Naive thymus-derived CD4-positive, alpha-beta T cell (primary cell): ENCODE measurements at regions not wholly inside any gene's neighbourhood (a gene's known extent, or its start where the extent isn't known, plus 50 kb on each side); places are given as distances from the start of the nearest gene placed in this dataset.
"Not testable (repeated sequence)": the region's sequence is repeated elsewhere in the genome, so short reads cannot be mapped to it uniquely, and the experiment has no call there.

ENCODE experiments used
- ATAC-seq: fragments of 150-1000 bp; cut with Tn5 transposase; 2 replicates; pipeline ENCODE4 v1.10.0; 2021; ENCODE audit warnings: mild to moderate bottlenecking, moderate library complexity
- CTCF ChIA-PET: fragments of 350-600 bp; sonication (Branson Sonifier 250); formaldehyde crosslinking; loops from one replicate; lab custom pipeline; 2021; ENCODE audit warnings: antibody characterized with exemption; lab: Charles Lee
- POLR2A ChIA-PET: fragments of 350-600 bp; sonication (Branson Sonifier 250); formaldehyde crosslinking; loops from one replicate; lab custom pipeline; 2021; ENCODE audit warnings: antibody characterized with exemption, inconsistent platforms; lab: Charles Lee
- DNase-seq, 9 donors: peaks; one replicate each; pipeline versions ENCODE4 v3.0.0 to v3.0.0-alpha.2; 2020 to 2022; ENCODE audit warnings: mixed read lengths in 1 of 9
- H3K27ac ChIP-seq: one replicate; pipeline ENCODE4 v1.7.0; 2013; ENCODE audit warnings: mild to moderate bottlenecking, low read depth, low read length, moderate library complexity
- H3K27me3 ChIP-seq, 2 donors: one replicate each; pipeline ENCODE4 v1.7.0; 2013; ENCODE audit warnings: low read length in 2 of 2, mild to moderate bottlenecking in 2 of 2, moderate library complexity in 2 of 2; ENCODE audit not compliant: control insufficient read depth in 2 of 2, insufficient read depth in 2 of 2
- H3K36me3 ChIP-seq, 3 experiments: 1 replicate in 2 of 3; 2 replicates in 1 of 3; pipeline ENCODE4 v1.7.0; 2013; ENCODE audit warnings: low read length in 3 of 3, mild to moderate bottlenecking in 3 of 3, moderate library complexity in 1 of 3; ENCODE audit not compliant: insufficient read depth in 3 of 3, control insufficient read depth in 2 of 3
- H3K4me1 ChIP-seq, 2 donors: one replicate each; pipeline ENCODE4 v1.7.0; 2013; ENCODE audit warnings: low read length in 2 of 2, mild to moderate bottlenecking in 2 of 2, moderate library complexity in 1 of 2; ENCODE audit not compliant: control insufficient read depth in 2 of 2, insufficient read depth in 2 of 2
- H3K4me3 ChIP-seq: 2 replicates; pipeline ENCODE4 v1.7.0; 2013; ENCODE audit warnings: mild to moderate bottlenecking, low read length
- H3K9me3 ChIP-seq, 3 experiments: 1 replicate in 2 of 3; 2 replicates in 1 of 3; pipeline ENCODE4 v1.7.0; 2013; ENCODE audit warnings: low read length in 3 of 3; ENCODE audit not compliant: control insufficient read depth in 2 of 3
- H3K27ac Mint-ChIP-seq, 9 donors: one replicate each; pipeline ENCODE4 v1.8.0; 2020 to 2022; ENCODE audit warnings: mixed read lengths in 9 of 9, mild to moderate bottlenecking in 8 of 9, moderate library complexity in 5 of 9, inconsistent platforms in 2 of 9
- H3K27me3 Mint-ChIP-seq, 5 donors: one replicate each; pipeline ENCODE4 v1.8.0; 2021 to 2022; ENCODE audit warnings: mixed read lengths in 5 of 5, mild to moderate bottlenecking in 1 of 5
- H3K36me3 Mint-ChIP-seq, 5 donors: one replicate each; pipeline ENCODE4 v1.8.0; 2020 to 2022; ENCODE audit warnings: mixed read lengths in 5 of 5, mild to moderate bottlenecking in 3 of 5, inconsistent platforms in 1 of 5
- H3K4me1 Mint-ChIP-seq, 7 donors: one replicate each; pipeline ENCODE4 v1.8.0; 2020 to 2022; ENCODE audit warnings: mixed read lengths in 7 of 7, mild to moderate bottlenecking in 3 of 7, inconsistent platforms in 1 of 7
- H3K4me3 Mint-ChIP-seq, 10 donors: one replicate each; pipeline ENCODE4 v1.8.0; 2020 to 2022; ENCODE audit warnings: mild to moderate bottlenecking in 10 of 10, mixed read lengths in 10 of 10, moderate library complexity in 6 of 10, inconsistent platforms in 2 of 10
- H3K9me3 Mint-ChIP-seq, 11 donors: one replicate each; pipeline ENCODE4 v1.8.0; 2020 to 2022; ENCODE audit warnings: mixed read lengths in 11 of 11, mild to moderate bottlenecking in 4 of 11, inconsistent platforms in 1 of 11, moderate library complexity in 1 of 11
- intact Hi-C, 2 donors: fragments of 100-400 bp; cut with micrococcal nuclease; formaldehyde crosslinking; loops; one replicate each; pipeline ENCODE4 v1.15.1; 2023

- POLR2A ChIA-PET: no interaction called here
- intact Hi-C loops: no loop called here
- H3K27me3 ChIP-seq: no peaks in the 10 kb centered on the region
- Mint-ChIP-seq H3K9me3 (peaks cover 4 to 21% (median 9%) of the 10 kb centered on the region in 11 donors), H3K27me3 (no peaks in the 10 kb centered on the region), H3K27ac (no peak overlapping the region), H3K4me3 (no peak overlapping the region), H3K36me3 (no peaks in the 10 kb centered on the region), H3K4me1 (no peaks in the 10 kb centered on the region)
- no peaks in the 10 kb centered on the region for H3K9me3 ChIP-seq
- H3K4me1 ChIP-seq: no peaks in the 10 kb centered on the region
- no peak for ATAC-seq
- no peak for DNase-seq
- CTCF ChIA-PET: no interaction called here
- no peaks in the 10 kb centered on the region for H3K36me3 ChIP-seq
- no peak overlapping the region for H3K27ac ChIP-seq
- no peak overlapping the region for H3K4me3 ChIP-seq
These were observed 1066.7 kb upstream of the ATXN8OS start for GRCh38 chr13:69040898-69041297.

- CTCF ChIA-PET: no interaction called here
- H3K27me3 Mint-ChIP-seq: no peaks in the 10 kb centered on the region
- no peaks in the 10 kb centered on the region for H3K4me1 ChIP-seq
- no peak for ATAC-seq
- no peaks in the 10 kb centered on the region for H3K4me1 Mint-ChIP-seq
- intact Hi-C loops: no loop called here
- H3K36me3 ChIP-seq: no peaks in the 10 kb centered on the region
- no peaks in the 10 kb centered on the region for H3K27me3 ChIP-seq
- no peaks in the 10 kb centered on the region for H3K9me3 ChIP-seq
- DNase-seq: no peak
- H3K27ac ChIP-seq: no peak overlapping the region
- H3K27ac Mint-ChIP-seq: no peak overlapping the region
- no peaks in the 10 kb centered on the region for H3K36me3 Mint-ChIP-seq
- no peak overlapping the region for H3K4me3 ChIP-seq
- H3K9me3 Mint-ChIP-seq: peaks cover 0 to 8% (median 2%) of the 10 kb centered on the region in 11 donors
- POLR2A ChIA-PET: no interaction called here
- H3K4me3 Mint-ChIP-seq: no peak overlapping the region
These were observed 1071.9 kb upstream of the ATXN8OS start for GRCh38 chr13:69035771-69036170.

- CTCF ChIA-PET: no interaction called here
These were observed 1078.7 kb upstream of the ATXN8OS start for GRCh38 chr13:69028936-69029335.

GRCh38 chr13:69020120-69020519 lies 1087.5 kb upstream of the ATXN8OS start:
- DNase-seq (no peak), ATAC-seq (no peak)
- H3K27me3 ChIP-seq: no peaks in the 10 kb centered on the region
- peaks cover 5 to 16% (median 11%) of the 10 kb centered on the region in 11 donors for H3K9me3 Mint-ChIP-seq
- H3K4me3 Mint-ChIP-seq: no peak overlapping the region
- H3K27ac ChIP-seq: no peak overlapping the region
- no peaks in the 10 kb centered on the region for H3K36me3 Mint-ChIP-seq
- no peaks in the 10 kb centered on the region for H3K4me1 ChIP-seq
- H3K4me3 ChIP-seq: no peak overlapping the region
- H3K27ac Mint-ChIP-seq: no peak overlapping the region
- CTCF ChIA-PET: no interaction called here
- H3K9me3 ChIP-seq: no peaks in the 10 kb centered on the region
- H3K27me3 Mint-ChIP-seq: no peaks in the 10 kb centered on the region
- H3K4me1 Mint-ChIP-seq: no peaks in the 10 kb centered on the region
- intact Hi-C loops: no loop called here
- POLR2A ChIA-PET: no interaction called here
- no peaks in the 10 kb centered on the region for H3K36me3 ChIP-seq

More at GRCh38 chr13:69028936-69029335, 1078.7 kb upstream of the ATXN8OS start:
- POLR2A ChIA-PET: no interaction called here
- ATAC-seq (no peak), DNase-seq (no peak)
- no peaks in the 10 kb centered on the region for H3K36me3 Mint-ChIP-seq
- H3K9me3 Mint-ChIP-seq: peaks cover 0 to 7% (median 0%) of the 10 kb centered on the region in 11 donors
- Histone ChIP-seq H3K9me3 (no peaks in the 10 kb centered on the region), H3K4me3 (no peak overlapping the region), H3K4me1 (no peaks in the 10 kb centered on the region), H3K36me3 (no peaks in the 10 kb centered on the region), H3K27me3 (no peaks in the 10 kb centered on the region), H3K27ac (no peak overlapping the region)
- H3K27ac Mint-ChIP-seq: no peak overlapping the region
- no peaks in the 10 kb centered on the region for H3K27me3 Mint-ChIP-seq
- no peaks in the 10 kb centered on the region for H3K4me1 Mint-ChIP-seq
- no peak overlapping the region for H3K4me3 Mint-ChIP-seq
- intact Hi-C loops: no loop called here

DNA sequence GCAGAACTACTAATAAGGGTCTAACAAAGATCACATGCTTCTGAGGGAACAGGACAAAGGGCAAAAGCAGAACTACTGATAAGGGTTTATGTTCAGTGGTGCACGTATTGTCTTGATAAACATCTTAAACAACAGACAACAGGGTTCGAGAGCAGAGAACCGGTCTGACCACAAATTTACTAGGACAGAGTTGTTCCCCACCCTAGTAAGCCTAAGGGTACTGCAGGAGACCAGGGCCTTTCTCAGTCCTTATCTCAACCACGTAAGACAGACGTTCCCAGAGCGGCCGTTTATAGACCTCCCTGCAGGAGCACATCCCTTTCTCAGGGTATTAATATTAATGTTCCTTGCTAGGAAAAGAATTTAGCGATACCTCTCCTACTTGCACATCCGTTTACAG lies 1089.5 kb upstream of the ATXN8OS start:
- ATAC-seq, CTCF ChIA-PET, H3K27ac Mint-ChIP-seq, DNase-seq, H3K36me3 ChIP-seq, H3K4me1 Mint-ChIP-seq, H3K27ac ChIP-seq, H3K27me3 Mint-ChIP-seq, H3K36me3 Mint-ChIP-seq, H3K4me3 ChIP-seq, H3K4me1 ChIP-seq, H3K9me3 ChIP-seq, H3K27me3 ChIP-seq, intact Hi-C loops, POLR2A ChIA-PET, H3K4me3 Mint-ChIP-seq: not testable (repeated sequence)
- H3K9me3 Mint-ChIP-seq: peaks cover 7 to 20% (median 11%) of the 10 kb centered on the region in 11 donors

- ChIA-PET POLR2A (no interaction called here), CTCF (interaction anchor here (0.7 kb wide), 1 partner anchor 11 kb away, joined by 3 read pairs; no protein-coding TSS in a partner anchor)
- H3K4me1 Mint-ChIP-seq: no peaks in the 10 kb centered on the region
- ATAC-seq: no peak
- Histone ChIP-seq H3K27ac (no peak overlapping the region), H3K36me3 (no peaks in the 10 kb centered on the region), H3K27me3 (no peaks in the 10 kb centered on the region), H3K9me3 (no peaks in the 10 kb centered on the region), H3K4me3 (no peak overlapping the region), H3K4me1 (no peaks in the 10 kb centered on the region)
- intact Hi-C loops: no loop called here
- no peaks in the 10 kb centered on the region for H3K27me3 Mint-ChIP-seq
- H3K27ac Mint-ChIP-seq: no peak overlapping the region
- H3K9me3 Mint-ChIP-seq: peaks cover 4 to 19% (median 11%) of the 10 kb centered on the region in 11 donors
- H3K36me3 Mint-ChIP-seq: peaks cover 0 to 4% (median 0%) of the 10 kb centered on the region in 5 donors
- no peak for DNase-seq
- no peak overlapping the region for H3K4me3 Mint-ChIP-seq
These were observed 1096.8 kb upstream of the ATXN8OS start for GRCh38 chr13:69010789-69011188.

DNA sequence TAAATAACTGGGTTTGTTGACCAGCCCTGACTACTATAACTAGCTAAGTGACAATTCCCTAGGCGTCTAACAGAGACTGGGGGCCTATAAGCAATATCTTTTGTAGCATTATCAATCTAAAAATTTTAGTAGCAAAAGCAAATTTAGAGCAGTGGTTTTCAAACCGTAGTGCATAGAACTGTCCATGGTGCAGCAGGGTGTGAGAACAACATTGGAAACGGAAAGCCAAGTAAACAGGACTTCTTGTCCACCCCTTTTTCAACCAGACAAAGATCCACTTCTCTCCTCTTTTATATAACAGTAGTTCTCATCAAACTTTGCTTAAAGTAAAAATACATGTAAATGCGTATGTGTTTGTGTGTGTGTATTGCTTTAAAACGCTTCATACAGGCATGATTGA lies 1099.1 kb upstream of the ATXN8OS start:
- ChIA-PET POLR2A (no interaction called here), CTCF (no interaction called here)
- no peak for DNase-seq
- intact Hi-C loops: no loop called here
- Mint-ChIP-seq H3K4me3 (no peak overlapping the region), H3K36me3 (peaks cover 0 to 4% (median 0%) of the 10 kb centered on the region in 5 donors), H3K27me3 (no peaks in the 10 kb centered on the region), H3K27ac (no peak overlapping the region), H3K4me1 (no peaks in the 10 kb centered on the region), H3K9me3 (peaks cover 2 to 20% (median 10%) of the 10 kb centered on the region in 11 donors)
- no peaks in the 10 kb centered on the region for H3K36me3 ChIP-seq
- ATAC-seq: no peak
- H3K27ac ChIP-seq: no peak overlapping the region
- no peaks in the 10 kb centered on the region for H3K4me1 ChIP-seq
- H3K4me3 ChIP-seq: no peak overlapping the region
- H3K27me3 ChIP-seq: no peaks in the 10 kb centered on the region
- H3K9me3 ChIP-seq: no peaks in the 10 kb centered on the region
